ENCODE measurements at regions not wholly inside any gene's neighbourhood (a gene's known extent, or its start where the extent isn't known, plus 50 kb on each side); places are given as distances from the start of the nearest gene placed in this dataset.
"Not testable (repeated sequence)": the region's sequence is repeated elsewhere in the genome, so short reads cannot be mapped to it uniquely, and the experiment has no call there.

- Histone ChIP-seq H3K79me2 (ENCODE audit: insufficient read depth, low read length) (no peaks in the 10 kb centered on the region), H3K36me3 (ENCODE audit: insufficient read depth, low read length) (no peaks in the 10 kb centered on the region), H3K27ac (ENCODE audit: low read depth, low read length) (no peak overlapping the region), H3K27me3 (ENCODE audit: insufficient read depth, low read length) (no peaks in the 10 kb centered on the region), H3K4me1 (ENCODE audit: insufficient read depth, low read length) (no peaks in the 10 kb centered on the region), H3K9me3 (ENCODE audit: insufficient read depth, low read depth, low read length) (no peaks in the 10 kb centered on the region), H3K9ac (ENCODE audit: low read length) (no peak overlapping the region), H3K4me3 (ENCODE audit: insufficient read depth, low read depth, low read length) (no peak overlapping the region), H3K4me2 (ENCODE audit: low read length) (no peak overlapping the region), H2AFZ (ENCODE audit: low read depth, low read length) (no peak overlapping the region), H4K20me1 (ENCODE audit: insufficient read depth, low read length) (no peaks in the 10 kb centered on the region)
- DNase-seq (ENCODE audit: low read depth) (no peak), FAIRE-seq (no peak)
- no peaks in the 10 kb centered on the region for H3K9me3 Mint-ChIP-seq (ENCODE audit: unreplicated experiment)
- H3K36me3 Mint-ChIP-seq (ENCODE audit: low read depth, unreplicated experiment), result no peaks in the 10 kb centered on the region
- no peak overlapping the region for H3K4me3 Mint-ChIP-seq (ENCODE audit: unreplicated experiment)
- H3K4me1 Mint-ChIP-seq (ENCODE audit: low read depth, unreplicated experiment), result no peaks in the 10 kb centered on the region
- no peak overlapping the region for H3K27ac Mint-ChIP-seq (ENCODE audit: unreplicated experiment)
- H3K27me3 Mint-ChIP-seq (ENCODE audit: low read depth, unreplicated experiment), result no peaks in the 10 kb centered on the region
- TF ChIP-seq CTCF (IDR thresholded peaks at IDR 0.05; ENCODE audit: insufficient read depth, low read depth, low read length), result no peak
- TF ChIP-seq EZH2 (IDR thresholded peaks at IDR 0.05; ENCODE audit: insufficient read depth, low read length), result no peak
These were observed 577.7 kb upstream of the GALNTL6 start for GRCh38 chr4:171235521-171235920.

- DNase-seq (ENCODE audit: low read depth); H3K9ac ChIP-seq (ENCODE audit: low read length); H3K9me3 Mint-ChIP-seq (ENCODE audit: unreplicated experiment); H3K27me3 ChIP-seq (ENCODE audit: insufficient read depth, low read length); H3K4me3 Mint-ChIP-seq (ENCODE audit: unreplicated experiment); H3K36me3 ChIP-seq (ENCODE audit: insufficient read depth, low read length); H3K4me1 Mint-ChIP-seq (ENCODE audit: low read depth, unreplicated experiment); FAIRE-seq; H3K27ac ChIP-seq (ENCODE audit: low read depth, low read length); H3K79me2 ChIP-seq (ENCODE audit: insufficient read depth, low read length); H3K27ac Mint-ChIP-seq (ENCODE audit: unreplicated experiment); H3K9me3 ChIP-seq (ENCODE audit: insufficient read depth, low read depth, low read length); H3K4me1 ChIP-seq (ENCODE audit: insufficient read depth, low read length); H3K36me3 Mint-ChIP-seq (ENCODE audit: low read depth, unreplicated experiment); H3K4me2 ChIP-seq (ENCODE audit: low read length); H2AFZ ChIP-seq (ENCODE audit: low read depth, low read length); H3K4me3 ChIP-seq (ENCODE audit: insufficient read depth, low read depth, low read length); H4K20me1 ChIP-seq (ENCODE audit: insufficient read depth, low read length); H3K27me3 Mint-ChIP-seq (ENCODE audit: low read depth, unreplicated experiment): not testable (repeated sequence)
These were observed 583.9 kb upstream of the GALNTL6 start for GRCh38 chr4:171229354-171229753.

GRCh38 chr4:171221181-171221580 is 592.0 kb upstream of the GALNTL6 start:
- Mint-ChIP-seq H3K9me3 (ENCODE audit: unreplicated experiment) (peaks cover 2% of the 10 kb centered on the region), H3K4me1 (ENCODE audit: low read depth, unreplicated experiment) (no peaks in the 10 kb centered on the region)

More at GRCh38 chr4:171221181-171221580, 592.0 kb upstream of the GALNTL6 start:
- no peak for TF ChIP-seq CTCF (IDR thresholded peaks at IDR 0.05; ENCODE audit: insufficient read depth, low read depth, low read length)
- no peak for TF ChIP-seq EZH2 (IDR thresholded peaks at IDR 0.05; ENCODE audit: insufficient read depth, low read length)
- Histone ChIP-seq H3K79me2 (ENCODE audit: insufficient read depth, low read length) (no peaks in the 10 kb centered on the region), H4K20me1 (ENCODE audit: insufficient read depth, low read length) (no peaks in the 10 kb centered on the region), H2AFZ (ENCODE audit: low read depth, low read length) (no peak overlapping the region), H3K9ac (ENCODE audit: low read length) (no peak overlapping the region), H3K27me3 (ENCODE audit: insufficient read depth, low read length) (no peaks in the 10 kb centered on the region), H3K27ac (ENCODE audit: low read depth, low read length) (no peak overlapping the region), H3K4me1 (ENCODE audit: insufficient read depth, low read length) (no peaks in the 10 kb centered on the region), H3K4me2 (ENCODE audit: low read length) (no peak overlapping the region), H3K4me3 (ENCODE audit: insufficient read depth, low read depth, low read length) (no peak overlapping the region), H3K9me3 (ENCODE audit: insufficient read depth, low read depth, low read length) (no peaks in the 10 kb centered on the region), H3K36me3 (ENCODE audit: insufficient read depth, low read length) (no peaks in the 10 kb centered on the region)
- no peak overlapping the region for H3K4me3 Mint-ChIP-seq (ENCODE audit: unreplicated experiment)
- H3K36me3 Mint-ChIP-seq (ENCODE audit: low read depth, unreplicated experiment), result no peaks in the 10 kb centered on the region
- H3K27ac Mint-ChIP-seq (ENCODE audit: unreplicated experiment), result no peak overlapping the region
- FAIRE-seq (no peak), DNase-seq (ENCODE audit: low read depth) (no peak)
- H3K27me3 Mint-ChIP-seq (ENCODE audit: low read depth, unreplicated experiment), result peaks cover 2% of the 10 kb centered on the region

Measured in astrocyte (in vitro differentiated cells and primary cell).